OCI-LY7 (cell line): ENCODE measurements at regions not wholly inside any gene's neighbourhood (a gene's known extent, or its start where the extent isn't known, plus 50 kb on each side); places are given as distances from the start of the nearest gene placed in this dataset.

Experiments
- BruUV-seq: library from RNA; stranded (reverse); fragments of 400-500 nt; replicated peaks from 2 replicates; lab custom pipeline; 2021; lab: Mats Ljungman, UMichigan
- CTCF ChIA-PET: fragments of 300-600 bp; sonication (Branson Sonifier 250); formaldehyde crosslinking; loops from one replicate; lab custom pipeline; 2022; ENCODE audit warnings: antibody characterized with exemption; ENCODE audit not compliant: unreplicated experiment; lab: Charles Lee
- POLR2A ChIA-PET: fragments of 300-600 bp; sonication (Branson Sonifier 250); formaldehyde crosslinking; loops from one replicate; lab custom pipeline; 2022; ENCODE audit warnings: antibody characterized with exemption; lab: Charles Lee
- DNase-seq: peaks from one replicate; pipeline ENCODE4 v3.0.0-alpha.2; 2015; ENCODE audit warnings: low spot score
- H2AFZ ChIP-seq: fragments of 200-600 bp; sonication (generic), shearing (Covaris generic); 2 replicates; pipeline ENCODE4 v1.6.1; 2014; ENCODE audit warnings: mild to moderate bottlenecking, antibody characterized with exemption, low read length, moderate library complexity
- H3K27ac ChIP-seq: fragments of 200-600 bp; sonication (generic); 2 replicates; pipeline ENCODE4 v1.5.1; 2014; ENCODE audit warnings: mixed run types, low read depth, mild to moderate bottlenecking, moderate library complexity, low read length, inconsistent platforms; ENCODE audit not compliant: poor library complexity, severe bottlenecking
- H3K36me3 ChIP-seq: fragments of 200-600 bp; sonication (generic); 2 replicates; pipeline ENCODE4 v1.6.1; 2014; ENCODE audit warnings: mild to moderate bottlenecking, antibody characterized with exemption, low read length, moderate library complexity, mixed read lengths; ENCODE audit not compliant: insufficient read depth
- H3K4me1 ChIP-seq: fragments of 200-600 bp; sonication (generic); 2 replicates; pipeline ENCODE4 v1.5.1; 2014; ENCODE audit warnings: mild to moderate bottlenecking, low read length; ENCODE audit not compliant: insufficient read depth, poor library complexity, severe bottlenecking
- H3K4me2 ChIP-seq: fragments of 200-600 bp; sonication (generic); 2 replicates; pipeline ENCODE4 v1.6.1; 2014; ENCODE audit warnings: mild to moderate bottlenecking, low read length
- H3K4me3 ChIP-seq: fragments of 200-600 bp; sonication (generic); 2 replicates; pipeline ENCODE4 v1.5.1; 2014; ENCODE audit warnings: mild to moderate bottlenecking, low read depth, low read length; ENCODE audit not compliant: poor library complexity, severe bottlenecking
- H3K79me2 ChIP-seq: fragments of 200-600 bp; sonication (generic); 2 replicates; pipeline ENCODE4 v1.6.1; 2016; ENCODE audit warnings: low read depth, mild to moderate bottlenecking, low read length, moderate library complexity, mixed read lengths; ENCODE audit not compliant: insufficient read depth
- H3K9me2 ChIP-seq: fragments of 200-600 bp; sonication (generic); 2 replicates; pipeline ENCODE4 v1.6.1; 2016; ENCODE audit warnings: mild to moderate bottlenecking, low read length, mixed read lengths; ENCODE audit not compliant: insufficient read depth
- H3K9me3 ChIP-seq: fragments of 200-600 bp; sonication (generic); 2 replicates; pipeline ENCODE4 v1.6.1; 2014; ENCODE audit warnings: mild to moderate bottlenecking, mixed run types, low read length, mixed read lengths
- H4K20me1 ChIP-seq: fragments of 200-600 bp; sonication (generic); 2 replicates; pipeline ENCODE4 v1.6.1; 2014; ENCODE audit warnings: mild to moderate bottlenecking, antibody characterized with exemption, low read length, moderate library complexity, mixed read lengths; ENCODE audit not compliant: insufficient read depth
- CTCF ChIP-seq: fragments of 200-600 bp; sonication (generic); conservative IDR thresholded peaks from 2 replicates; pipeline ENCODE4 v1.5.1; 2014; ENCODE audit warnings: mild to moderate bottlenecking, antibody characterized with exemption, low read length, moderate library complexity, mixed read lengths
- EZH2phosphoT487 ChIP-seq: fragments of 200-600 bp; sonication (generic); IDR thresholded peaks from 2 replicates; pipeline ENCODE4 v1.6.1; 2018; ENCODE audit warnings: low read depth, borderline replicate concordance, mild to moderate bottlenecking, mixed run types, antibody characterized with exemption, low read length, moderate library complexity, mixed read lengths
- intact Hi-C: fragments of 100-400 bp; cut with micrococcal nuclease; formaldehyde crosslinking; loops from one replicate; pipeline ENCODE4 v1.10.0; 2022; ENCODE audit not compliant: unreplicated experiment

- DNase-seq: no peak
- Histone ChIP-seq H4K20me1 (no peaks in the 10 kb centered on the region), H3K4me2 (no peak overlapping the region), H3K4me3 (no peak overlapping the region), H3K4me1 (no peaks in the 10 kb centered on the region), H3K9me2 (no peaks in the 10 kb centered on the region), H3K79me2 (no peaks in the 10 kb centered on the region), H3K36me3 (no peaks in the 10 kb centered on the region), H3K9me3 (no peaks in the 10 kb centered on the region), H3K27ac (no peak overlapping the region), H2AFZ (no peak overlapping the region)
- intact Hi-C loops: no loop called here
- POLR2A ChIA-PET: no interaction called here
- BruUV-seq: no TSS peak
- CTCF ChIA-PET: no interaction called here
- TF ChIP-seq EZH2phosphoT487 (no peak), CTCF (no peak)
These were observed 270.0 kb upstream of the PROK2 start for GRCh38 chr3:72054976-72055375.

GRCh38 chr3:72052841-72053409 lies 268.0 kb upstream of the PROK2 start:
- TF ChIP-seq EZH2phosphoT487: no peak
- no peak for TF ChIP-seq CTCF
- Histone ChIP-seq H2AFZ (no peak overlapping the region), H3K4me3 (no peak overlapping the region), H3K79me2 (no peaks in the 10 kb centered on the region), H3K9me2 (no peaks in the 10 kb centered on the region), H3K4me1 (no peaks in the 10 kb centered on the region), H4K20me1 (no peaks in the 10 kb centered on the region), H3K9me3 (no peaks in the 10 kb centered on the region), H3K36me3 (no peaks in the 10 kb centered on the region), H3K4me2 (no peak overlapping the region), H3K27ac (no peak overlapping the region)
- DNase-seq: no peak
- BruUV-seq: no TSS peak
- ChIA-PET POLR2A (interaction anchor here (0.7 to 1.6 kb wide), 3 partner anchors 8 to 68 kb away, joined by 3 to 7 read pairs (median 6); no protein-coding TSS in a partner anchor), CTCF (interaction anchor here (0.6 kb wide), 1 partner anchor 158 kb away, joined by 3 read pairs; no protein-coding TSS in a partner anchor)
- intact Hi-C loops: no loop called here

GRCh38 chr3:72050771-72051170 lies 265.8 kb upstream of the PROK2 start:
- no peak overlapping the region for H2AFZ ChIP-seq
- H4K20me1 ChIP-seq: no peaks in the 10 kb centered on the region
- intact Hi-C loops: no loop called here
- no peak overlapping the region for H3K4me2 ChIP-seq
- H3K9me2 ChIP-seq: no peaks in the 10 kb centered on the region
- CTCF ChIA-PET: no interaction called here
- no peak overlapping the region for H3K4me3 ChIP-seq
- TF ChIP-seq EZH2phosphoT487: no peak
- no peak for TF ChIP-seq CTCF
- no peak for DNase-seq
- BruUV-seq: no TSS peak
- H3K27ac ChIP-seq: no peak overlapping the region
- H3K79me2 ChIP-seq: no peaks in the 10 kb centered on the region
- no peaks in the 10 kb centered on the region for H3K4me1 ChIP-seq
- H3K9me3 ChIP-seq: no peaks in the 10 kb centered on the region
- H3K36me3 ChIP-seq: no peaks in the 10 kb centered on the region
- POLR2A ChIA-PET: interaction anchor here (0.7 to 1.8 kb wide), 2 partner anchors 19 to 29 kb away, joined by 3 to 5 read pairs; no protein-coding TSS in a partner anchor
